Stimulated activated CD4-positive, alpha-beta T cell treated with anti-CD3 and anti-CD28 coated beads, Interleukin-2, amount 100 ng/mL, for 24 hours (primary cell): ENCODE measurements at regions not wholly inside any gene's neighbourhood (a gene's known extent, or its start where the extent isn't known, plus 50 kb on each side); places are given as distances from the start of the nearest gene placed in this dataset.
"Not testable (repeated sequence)": the region's sequence is repeated elsewhere in the genome, so short reads cannot be mapped to it uniquely, and the experiment has no call there.

Source experiments
- DNase-seq, 2 donors: peaks; one replicate each; pipeline ENCODE4 v3.0.0-alpha.2; 2020

- DNase-seq: no peak
Measured at GRCh38 chr3:82141592-82141991, 380.1 kb upstream of the GBE1 start.

- DNase-seq: no peak
Measured at GRCh38 chr3:82137861-82138260, 376.4 kb upstream of the GBE1 start.

GRCh38 chr3:82137050-82137449, 375.6 kb upstream of the GBE1 start:
- DNase-seq: no peak

- DNase-seq: peak; percentile 50 to 53
Measured at GRCh38 chr3:82133070-82133606, 371.7 kb upstream of the GBE1 start.

- no peak for DNase-seq
Measured at GRCh38 chr3:82132210-82133069, 371.0 kb upstream of the GBE1 start.

- no peak for DNase-seq
Measured at GRCh38 chr3:82130046-82130445, 368.6 kb upstream of the GBE1 start.

GRCh38 chr3:82129221-82129801, 367.9 kb upstream of the GBE1 start:
- DNase-seq: no peak

GRCh38 chr3:82128271-82128670, 366.8 kb upstream of the GBE1 start:
- no peak for DNase-seq

- no peak for DNase-seq
Measured at GRCh38 chr3:82122554-82123345, 361.3 kb upstream of the GBE1 start.

- no peak for DNase-seq
Measured at GRCh38 chr3:82114589-82114988, 353.1 kb upstream of the GBE1 start.

- DNase-seq: not testable (repeated sequence)
Measured at GRCh38 chr3:82110721-82111120, 349.3 kb upstream of the GBE1 start.

- DNase-seq: no peak
Measured at GRCh38 chr3:82103241-82103640, 341.8 kb upstream of the GBE1 start.

GRCh38 chr3:82100378-82100777, 338.9 kb upstream of the GBE1 start:
- DNase-seq: no peak

- DNase-seq: no peak
Measured at GRCh38 chr3:82093641-82094040, 332.2 kb upstream of the GBE1 start.

- DNase-seq: no peak
Measured at GRCh38 chr3:82088749-82089148, 327.3 kb upstream of the GBE1 start.

- no peak for DNase-seq
Measured at GRCh38 chr3:82087958-82088357, 326.5 kb upstream of the GBE1 start.

GRCh38 chr3:82085851-82086475, 324.5 kb upstream of the GBE1 start:
- no peak for DNase-seq

- DNase-seq: no peak
Measured at GRCh38 chr3:82085356-82085755, 323.9 kb upstream of the GBE1 start.

- no peak for DNase-seq
Measured at GRCh38 chr3:82084824-82085223, 323.4 kb upstream of the GBE1 start.

- no peak for DNase-seq
Measured at GRCh38 chr3:82082796-82083195, 321.4 kb upstream of the GBE1 start.

GRCh38 chr3:82081351-82081750, 319.9 kb upstream of the GBE1 start:
- DNase-seq: no peak

- no peak for DNase-seq
Measured at GRCh38 chr3:82080792-82081191, 319.3 kb upstream of the GBE1 start.

- no peak for DNase-seq
Measured at GRCh38 chr3:82080261-82080660, 318.8 kb upstream of the GBE1 start.
